HEK293 (cell line): ENCODE measurements at regions not wholly inside any gene's neighbourhood (a gene's known extent, or its start where the extent isn't known, plus 50 kb on each side); places are given as distances from the start of the nearest gene placed in this dataset.

Source experiments
- CTCF ChIA-PET: fragments of 350-600 bp; formaldehyde crosslinking; extraction: SDS; loops from one replicate; lab custom pipeline; 2021; ENCODE audit warnings: antibody characterized with exemption; lab: Yijun Ruan, JAX
- POLR2A ChIA-PET: fragments of 300-600 bp; formaldehyde crosslinking; extraction: SDS; loops from one replicate; lab custom pipeline; 2020; ENCODE audit warnings: antibody characterized with exemption, inconsistent platforms; lab: Yijun Ruan, JAX
- H3K27ac ChIP-seq: fragments of 200-500 bp; sonication (Bioruptor generic); 2 replicates; pipeline ENCODE4 v1.5.1; 2014; ENCODE audit warnings: low read depth, low read length, control low read depth, inconsistent platforms; ENCODE audit errors: extremely low read depth
- H3K36me3 ChIP-seq, 2 experiments: fragments of 200-500 bp in 1 of 2; sonication (Bioruptor generic) in 1 of 2; 1 replicate in 1 of 2; 2 replicates in 1 of 2; pipeline ENCODE4 v1.5.1; 2014 to 2017; ENCODE audit warnings: inconsistent platforms in 2 of 2, low read length in 2 of 2; ENCODE audit not compliant: control insufficient read depth in 2 of 2, insufficient read depth in 1 of 2
- H3K4me1 ChIP-seq: fragments of 200-500 bp; sonication (Bioruptor generic); 2 replicates; pipeline ENCODE4 v1.5.1; 2014; ENCODE audit warnings: mild to moderate bottlenecking, low read length, inconsistent platforms; ENCODE audit not compliant: control insufficient read depth, insufficient read depth
- H3K4me3 ChIP-seq: 2 replicates; pipeline ENCODE4 v1.5.1; 2011; ENCODE audit warnings: low read depth, mild to moderate bottlenecking, control low read depth, low read length, moderate library complexity
- H3K9me3 ChIP-seq: fragments of 200-500 bp; sonication (Bioruptor generic); 2 replicates; pipeline ENCODE4 v1.5.1; 2014; ENCODE audit warnings: low read depth, low read length, inconsistent platforms; ENCODE audit not compliant: control insufficient read depth, insufficient read depth
- HIC1 ChIP-seq: fragments of 450-650 bp; formaldehyde crosslinking; IDR thresholded peaks from 2 replicates; pipeline ENCODE4 v1.5.1; 2016; ENCODE audit warnings: missing biosample characterization, missing genetic modification characterization
- KLF10 ChIP-seq: fragments of 450-650 bp; IDR thresholded peaks from 2 replicates; pipeline ENCODE4 v1.5.1; 2018; ENCODE audit warnings: missing biosample characterization, mild to moderate bottlenecking, missing genetic modification characterization
- RBAK ChIP-seq: fragments of 450-650 bp; formaldehyde crosslinking; IDR thresholded peaks from 2 replicates; pipeline ENCODE4 v1.5.1; 2016; ENCODE audit warnings: missing biosample characterization, missing genetic modification characterization
- REPIN1 ChIP-seq: fragments of 450-650 bp; formaldehyde crosslinking; IDR thresholded peaks from 2 replicates; pipeline ENCODE4 v1.5.1; 2017; ENCODE audit warnings: missing biosample characterization, missing genetic modification characterization, low read depth
- SP3 ChIP-seq: fragments of 450-650 bp; formaldehyde crosslinking; IDR thresholded peaks from 2 replicates; pipeline ENCODE4 v1.5.1; 2016; ENCODE audit warnings: missing biosample characterization, missing genetic modification characterization
- YY1 ChIP-seq: fragments of 450-650 bp; formaldehyde crosslinking; IDR thresholded peaks from 2 replicates; pipeline ENCODE4 v1.5.1; 2018; ENCODE audit warnings: missing biosample characterization, missing genetic modification characterization
- YY2 ChIP-seq: fragments of 450-650 bp; formaldehyde crosslinking; IDR thresholded peaks from 2 replicates; pipeline ENCODE4 v1.5.1; 2016; ENCODE audit warnings: missing biosample characterization, missing genetic modification characterization
- ZBTB21 ChIP-seq: fragments of 450-650 bp; formaldehyde crosslinking; IDR thresholded peaks from 2 replicates; pipeline ENCODE4 v1.5.1; 2017; ENCODE audit warnings: missing biosample characterization, missing genetic modification characterization
- ZFP41 ChIP-seq: fragments of 450-650 bp; formaldehyde crosslinking; IDR thresholded peaks from 2 replicates; pipeline ENCODE4 v1.5.1; 2016; ENCODE audit warnings: missing biosample characterization, missing genetic modification characterization, borderline replicate concordance
- ZNF155 ChIP-seq: fragments of 450-650 bp; formaldehyde crosslinking; IDR thresholded peaks from 2 replicates; pipeline ENCODE4 v1.5.1; 2016; ENCODE audit warnings: missing biosample characterization, missing genetic modification characterization
- ZNF157 ChIP-seq: fragments of 450-650 bp; formaldehyde crosslinking; IDR thresholded peaks from 2 replicates; pipeline ENCODE4 v1.5.1; 2016; ENCODE audit warnings: missing biosample characterization, missing genetic modification characterization
- ZNF16 ChIP-seq: fragments of 450-650 bp; formaldehyde crosslinking; IDR thresholded peaks from 2 replicates; pipeline ENCODE4 v1.5.1; 2016; ENCODE audit warnings: low read depth, missing biosample characterization, missing genetic modification characterization
- ZNF174 ChIP-seq: fragments of 450-650 bp; formaldehyde crosslinking; IDR thresholded peaks from 2 replicates; pipeline ENCODE4 v1.5.0; 2017; ENCODE audit warnings: missing biosample characterization, mild to moderate bottlenecking, missing genetic modification characterization
- ZNF19 ChIP-seq: fragments of 450-650 bp; formaldehyde crosslinking; IDR thresholded peaks from 2 replicates; pipeline ENCODE4; 2016; ENCODE audit warnings: missing biosample characterization, missing genetic modification characterization, low read depth
- ZNF292 ChIP-seq: fragments of 450-650 bp; formaldehyde crosslinking; IDR thresholded peaks from 2 replicates; pipeline ENCODE4 v1.5.1; 2016; ENCODE audit warnings: low read depth, missing biosample characterization, missing genetic modification characterization, borderline replicate concordance
- ZNF426 ChIP-seq: fragments of 450-650 bp; formaldehyde crosslinking; IDR thresholded peaks from 2 replicates; pipeline ENCODE4 v1.5.1; 2017; ENCODE audit warnings: missing biosample characterization, missing genetic modification characterization, mild to moderate bottlenecking, inconsistent platforms, moderate library complexity
- ZNF473 ChIP-seq: fragments of 450-650 bp; formaldehyde crosslinking; IDR thresholded peaks from 2 replicates; pipeline ENCODE4 v1.5.1; 2017; ENCODE audit warnings: missing biosample characterization, missing genetic modification characterization
- ZNF510 ChIP-seq: fragments of 450-650 bp; formaldehyde crosslinking; IDR thresholded peaks from 2 replicates; pipeline ENCODE4 v1.5.1; 2018; ENCODE audit warnings: mild to moderate bottlenecking, missing genetic modification characterization, missing biosample characterization; ENCODE audit not compliant: insufficient replicate concordance
- ZNF513 ChIP-seq: fragments of 450-650 bp; IDR thresholded peaks from 2 replicates; pipeline ENCODE4 v1.5.1; 2018; ENCODE audit warnings: missing biosample characterization, missing genetic modification characterization
- ZNF548 ChIP-seq: fragments of 450-650 bp; formaldehyde crosslinking; IDR thresholded peaks from 2 replicates; pipeline ENCODE4 v1.5.1; 2016; ENCODE audit warnings: missing biosample characterization, missing genetic modification characterization
- ZNF561 ChIP-seq: fragments of 450-650 bp; IDR thresholded peaks from 2 replicates; pipeline ENCODE4 v1.5.1; 2018; ENCODE audit warnings: missing biosample characterization, missing genetic modification characterization, borderline replicate concordance
- ZNF658 ChIP-seq: fragments of 450-650 bp; formaldehyde crosslinking; IDR thresholded peaks from 2 replicates; pipeline ENCODE4; 2016; ENCODE audit warnings: missing biosample characterization, missing genetic modification characterization
- ZNF660 ChIP-seq: fragments of 450-650 bp; IDR thresholded peaks from 2 replicates; pipeline ENCODE4 v1.5.1; 2018; ENCODE audit warnings: missing biosample characterization, mild to moderate bottlenecking, missing genetic modification characterization
- ZNF670 ChIP-seq: fragments of 450-650 bp; formaldehyde crosslinking; IDR thresholded peaks from 2 replicates; pipeline ENCODE4 v1.5.1; 2016; ENCODE audit warnings: missing biosample characterization, missing genetic modification characterization, low read depth
- ZNF677 ChIP-seq: fragments of 450-650 bp; IDR thresholded peaks from 2 replicates; pipeline ENCODE4 v1.5.0; 2018; ENCODE audit warnings: missing biosample characterization, mild to moderate bottlenecking, missing genetic modification characterization, moderate library complexity
- ZNF791 ChIP-seq: fragments of 450-650 bp; formaldehyde crosslinking; IDR thresholded peaks from 2 replicates; pipeline ENCODE4 v1.5.1; 2016; ENCODE audit warnings: missing biosample characterization, missing genetic modification characterization
- ZSCAN16 ChIP-seq: fragments of 450-650 bp; formaldehyde crosslinking; IDR thresholded peaks from 2 replicates; pipeline ENCODE4 v1.5.1; 2016; ENCODE audit warnings: missing biosample characterization, missing genetic modification characterization
- ZSCAN30 ChIP-seq: fragments of 450-650 bp; IDR thresholded peaks from 2 replicates; pipeline ENCODE4 v1.5.1; 2018; ENCODE audit warnings: missing biosample characterization, mild to moderate bottlenecking, missing genetic modification characterization, moderate library complexity
- ZSCAN4 ChIP-seq: fragments of 450-650 bp; formaldehyde crosslinking; IDR thresholded peaks from 2 replicates; pipeline ENCODE4 v1.5.1; 2017; ENCODE audit warnings: missing biosample characterization, missing genetic modification characterization

GRCh38 chr4:103307453-103308247, 109.5 kb upstream of the CENPE start:
- no peaks in the 10 kb centered on the region for H3K4me1 ChIP-seq
- H3K9me3 ChIP-seq, result no peaks in the 10 kb centered on the region
- H3K4me3 ChIP-seq, result no peak overlapping the region
- no peaks in the 10 kb centered on the region for H3K36me3 ChIP-seq
- POLR2A ChIA-PET, result no interaction called here
- H3K27ac ChIP-seq, result no peak overlapping the region
- no peak for TF ChIP-seq ZSCAN30 (tag by site-specific recombination)
- CTCF ChIA-PET, result interaction anchor here (0.6 kb wide), 1 partner anchor 395 kb away, joined by 3 read pairs; no protein-coding TSS in a partner anchor

GRCh38 chr4:103306870-103307375, 108.8 kb upstream of the CENPE start:
- H3K27ac ChIP-seq, result no peak overlapping the region
- CTCF ChIA-PET, result no interaction called here
- H3K36me3 ChIP-seq, result no peaks in the 10 kb centered on the region
- TF ChIP-seq YY1 (no peak), YY2 (no peak), ZNF19 (tag by site-specific recombination) (no peak), ZNF660 (tag by site-specific recombination) (no peak), HIC1 (tag by site-specific recombination) (no peak), ZNF16 (tag by site-specific recombination) (no peak), ZNF548 (tag by site-specific recombination) (no peak), ZNF658 (tag by site-specific recombination) (no peak), ZNF426 (no peak), ZNF473 (no peak), ZBTB21 (no peak), SP3 (no peak), KLF10 (tag by site-specific recombination) (no peak), ZSCAN16 (tag by site-specific recombination) (no peak), RBAK (tag by site-specific recombination) (no peak), ZFP41 (no peak)
- no peaks in the 10 kb centered on the region for H3K4me1 ChIP-seq
- no peak overlapping the region for H3K4me3 ChIP-seq
- no peaks in the 10 kb centered on the region for H3K9me3 ChIP-seq
- POLR2A ChIA-PET, result no interaction called here

- Histone ChIP-seq H3K36me3 (no peaks in the 10 kb centered on the region), H3K4me3 (no peak overlapping the region), H3K9me3 (no peaks in the 10 kb centered on the region), H3K27ac (no peak overlapping the region), H3K4me1 (no peaks in the 10 kb centered on the region)
- POLR2A ChIA-PET, result no interaction called here
- CTCF ChIA-PET, result no interaction called here
- TF ChIP-seq ZNF510 (tag by site-specific recombination) (no peak), ZNF513 (tag by site-specific recombination) (no peak), REPIN1 (tag by site-specific recombination) (no peak), ZNF292 (no peak), ZNF157 (tag by site-specific recombination) (no peak), ZNF670 (tag by site-specific recombination) (no peak), YY2 (no peak), ZNF155 (tag by site-specific recombination) (no peak), ZNF791 (no peak), ZNF677 (tag by site-specific recombination) (no peak), ZNF174 (tag by site-specific recombination) (no peak), ZNF561 (tag by site-specific recombination) (no peak), ZSCAN4 (tag by site-specific recombination) (no peak)
Measured at GRCh38 chr4:103305355-103305754, 107.2 kb upstream of the CENPE start.
